NT2/D1 (cell line): ENCODE measurements at regions not wholly inside any gene's neighbourhood (a gene's known extent, or its start where the extent isn't known, plus 50 kb on each side); places are given as distances from the start of the nearest gene placed in this dataset.

Experiments used
- YY1 ChIP-seq: IDR thresholded peaks from 2 replicates; pipeline ENCODE4 v1.6.1; 2011; ENCODE audit not compliant: insufficient read length, insufficient read depth
- ZNF274 ChIP-seq: IDR thresholded peaks from 2 replicates; pipeline ENCODE4 v1.6.1; 2011; ENCODE audit warnings: mild to moderate bottlenecking, low read depth, low read length

- TF ChIP-seq YY1, result no peak
- TF ChIP-seq ZNF274, result no peak
Observed at GRCh38 chr16:77589071-77589765, 133.1 kb upstream of the NUDT7 start.
